PC-9 (cell line): ENCODE measurements at regions not wholly inside any gene's neighbourhood (a gene's known extent, or its start where the extent isn't known, plus 50 kb on each side); places are given as distances from the start of the nearest gene placed in this dataset.

Experiments used
- EZH2 ChIP-seq: fragments of 200-600 bp; sonication (generic); IDR thresholded peaks from 2 replicates; pipeline ENCODE4 v1.8.0; 2017; ENCODE audit warnings: antibody characterized with exemption, low read depth
- TF ChIP-seq, protein P1 (sequence below): fragments of 200-600 bp; sonication (generic); conservative IDR thresholded peaks from 2 replicates; pipeline ENCODE4 v1.6.1; 2017; ENCODE audit warnings: mixed run types, antibody characterized with exemption, mild to moderate bottlenecking, moderate library complexity

DNA sequence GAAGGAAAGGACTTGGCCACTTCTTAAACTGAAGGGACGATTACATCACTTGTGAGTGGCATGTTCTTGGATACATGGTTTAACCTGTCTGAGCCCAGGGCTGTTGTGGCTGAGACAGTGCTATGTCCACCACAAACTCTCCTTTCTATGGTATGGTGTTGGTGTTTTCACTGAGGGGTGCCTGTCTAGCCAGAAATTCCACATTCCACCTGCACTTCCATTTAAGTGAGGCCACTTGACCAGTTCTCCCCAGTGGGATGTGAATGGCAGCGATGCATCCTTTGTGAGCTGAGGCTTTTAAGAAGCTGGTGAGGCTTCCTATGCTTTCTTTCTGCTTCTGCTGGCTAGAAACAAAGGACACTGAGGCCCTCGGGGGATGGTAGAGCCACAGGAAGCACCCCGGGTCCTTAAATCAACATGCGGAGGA, 151.4 kb upstream of the CHD6 start:
- TF ChIP-seq, protein P1, sequence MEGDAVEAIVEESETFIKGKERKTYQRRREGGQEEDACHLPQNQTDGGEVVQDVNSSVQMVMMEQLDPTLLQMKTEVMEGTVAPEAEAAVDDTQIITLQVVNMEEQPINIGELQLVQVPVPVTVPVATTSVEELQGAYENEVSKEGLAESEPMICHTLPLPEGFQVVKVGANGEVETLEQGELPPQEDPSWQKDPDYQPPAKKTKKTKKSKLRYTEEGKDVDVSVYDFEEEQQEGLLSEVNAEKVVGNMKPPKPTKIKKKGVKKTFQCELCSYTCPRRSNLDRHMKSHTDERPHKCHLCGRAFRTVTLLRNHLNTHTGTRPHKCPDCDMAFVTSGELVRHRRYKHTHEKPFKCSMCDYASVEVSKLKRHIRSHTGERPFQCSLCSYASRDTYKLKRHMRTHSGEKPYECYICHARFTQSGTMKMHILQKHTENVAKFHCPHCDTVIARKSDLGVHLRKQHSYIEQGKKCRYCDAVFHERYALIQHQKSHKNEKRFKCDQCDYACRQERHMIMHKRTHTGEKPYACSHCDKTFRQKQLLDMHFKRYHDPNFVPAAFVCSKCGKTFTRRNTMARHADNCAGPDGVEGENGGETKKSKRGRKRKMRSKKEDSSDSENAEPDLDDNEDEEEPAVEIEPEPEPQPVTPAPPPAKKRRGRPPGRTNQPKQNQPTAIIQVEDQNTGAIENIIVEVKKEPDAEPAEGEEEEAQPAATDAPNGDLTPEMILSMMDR: no peak
- TF ChIP-seq EZH2: no peak
